Activated T-cell treated with anti-CD3 and anti-CD28 coated beads for 4 hours (primary cell): ENCODE measurements at regions not wholly inside any gene's neighbourhood (a gene's known extent, or its start where the extent isn't known, plus 50 kb on each side); places are given as distances from the start of the nearest gene placed in this dataset.

Experiments
- DNase-seq: peaks from one replicate; pipeline ENCODE4 v3.0.0-alpha.2; 2020

DNA sequence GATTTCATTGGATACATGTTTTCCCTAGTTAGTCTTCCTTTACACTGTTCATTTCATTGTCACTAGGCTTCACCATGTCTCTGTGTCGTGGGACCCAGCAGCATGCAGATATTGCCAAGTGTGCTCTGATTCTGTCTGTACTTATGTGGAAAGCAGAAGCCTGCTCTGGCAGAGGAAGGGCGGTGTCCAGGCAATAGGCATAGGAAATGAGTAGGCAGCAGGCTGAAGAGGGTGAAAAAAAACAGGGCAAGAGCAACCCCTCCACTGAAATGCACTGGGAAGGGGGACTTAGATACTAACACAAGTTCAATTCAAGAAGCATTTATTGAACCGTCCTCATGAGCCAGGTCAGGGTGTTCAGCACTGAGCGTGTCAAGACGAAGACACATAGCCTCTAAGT is 85.2 kb upstream of the VAV3 start:
- no peak for DNase-seq

GRCh38 chr1:108049178-108049819 is 84.3 kb upstream of the VAV3 start:
- no peak for DNase-seq

DNA sequence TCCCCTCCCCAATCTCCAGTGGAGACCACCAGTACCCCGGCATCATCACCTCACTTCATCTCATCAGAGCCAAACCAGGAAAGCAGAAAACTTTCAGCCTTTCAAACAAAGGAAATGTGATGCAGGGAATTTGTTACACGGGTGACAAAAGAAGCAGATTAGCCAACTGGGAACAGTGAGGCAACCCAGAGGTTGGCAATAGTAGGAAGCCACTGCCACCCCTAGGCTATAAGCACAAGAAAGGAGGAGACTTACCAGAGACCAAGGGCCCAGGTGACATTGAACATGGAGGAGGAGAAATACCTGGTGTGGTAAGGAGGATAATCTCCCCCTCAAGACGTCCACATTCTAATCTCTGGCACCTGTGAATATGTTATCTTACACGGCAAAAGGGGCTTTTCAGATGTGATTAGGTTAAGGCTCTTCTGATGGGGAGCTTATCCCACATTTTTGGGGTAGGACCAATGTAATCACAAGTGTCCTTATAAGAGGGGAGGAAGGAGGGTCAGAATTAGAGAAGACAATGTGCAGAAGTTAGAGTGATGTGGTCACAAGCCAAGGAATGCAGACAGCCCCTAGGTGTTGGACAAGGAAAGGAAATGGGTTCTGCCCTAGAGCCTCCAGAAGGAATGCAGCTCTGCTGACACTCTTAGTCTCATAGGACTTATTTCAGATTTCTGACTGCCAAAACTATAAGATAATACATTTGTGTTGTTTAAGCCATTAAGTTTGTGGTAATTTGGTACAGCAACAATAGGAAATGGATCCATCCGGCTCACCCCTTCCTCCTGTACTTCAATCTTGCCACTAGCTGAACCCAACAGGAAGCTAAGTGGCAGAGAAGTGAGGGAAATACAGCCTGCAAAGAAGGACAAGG is 83.6 kb upstream of the VAV3 start:
- DNase-seq = no peak

GRCh38 chr1:108047085-108047484 is 82.1 kb upstream of the VAV3 start:
- no peak for DNase-seq

DNA sequence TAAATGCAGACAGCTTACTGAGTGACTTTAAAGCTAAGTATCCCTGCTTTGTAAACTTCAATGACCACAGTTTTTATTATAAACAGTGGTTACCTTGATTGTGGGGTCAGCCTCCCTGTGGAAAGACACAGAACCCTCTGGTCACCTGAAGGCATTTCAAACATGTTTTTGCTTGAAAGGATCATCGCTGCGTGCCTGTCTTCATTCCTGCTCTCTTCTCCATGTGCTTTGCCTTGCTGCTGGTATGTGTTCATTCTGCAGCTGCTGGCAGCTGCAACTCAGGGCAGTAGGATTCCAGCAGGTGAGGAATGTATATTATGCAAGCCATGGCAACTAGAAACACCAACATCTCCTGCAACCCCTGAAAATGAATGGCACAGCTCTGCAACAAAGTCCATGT is 81.0 kb upstream of the VAV3 start:
- no peak for DNase-seq

GRCh38 chr1:108045460-108045859 is 80.5 kb upstream of the VAV3 start:
- DNase-seq = no peak

DNA sequence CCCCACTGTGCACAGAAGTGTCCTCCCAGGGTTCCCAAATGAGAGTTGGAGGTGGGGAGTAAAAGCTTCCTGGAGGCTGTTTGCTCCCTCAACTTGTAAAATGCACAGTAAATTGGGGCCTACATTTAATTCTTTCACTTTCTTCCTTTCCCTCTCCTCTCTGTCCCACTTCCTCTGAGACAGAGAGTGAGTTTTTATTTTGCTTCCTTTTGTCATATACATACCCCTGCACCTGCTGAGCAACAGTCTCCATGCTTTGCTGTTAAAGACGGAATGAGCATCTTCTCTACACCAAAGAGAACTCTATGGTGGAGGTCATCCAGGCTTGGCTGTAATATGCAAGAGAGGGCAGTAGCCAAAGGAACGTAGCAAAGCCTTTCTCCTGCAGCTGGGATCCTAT is 79.3 kb upstream of the VAV3 start:
- DNase-seq = no peak

- DNase-seq = no peak
Measured at GRCh38 chr1:108043707-108044106, 78.7 kb upstream of the VAV3 start.

GRCh38 chr1:108042610-108043009 is 77.6 kb upstream of the VAV3 start:
- DNase-seq = no peak

- DNase-seq = no peak
Measured at GRCh38 chr1:108041360-108042142, 76.6 kb upstream of the VAV3 start.

DNA sequence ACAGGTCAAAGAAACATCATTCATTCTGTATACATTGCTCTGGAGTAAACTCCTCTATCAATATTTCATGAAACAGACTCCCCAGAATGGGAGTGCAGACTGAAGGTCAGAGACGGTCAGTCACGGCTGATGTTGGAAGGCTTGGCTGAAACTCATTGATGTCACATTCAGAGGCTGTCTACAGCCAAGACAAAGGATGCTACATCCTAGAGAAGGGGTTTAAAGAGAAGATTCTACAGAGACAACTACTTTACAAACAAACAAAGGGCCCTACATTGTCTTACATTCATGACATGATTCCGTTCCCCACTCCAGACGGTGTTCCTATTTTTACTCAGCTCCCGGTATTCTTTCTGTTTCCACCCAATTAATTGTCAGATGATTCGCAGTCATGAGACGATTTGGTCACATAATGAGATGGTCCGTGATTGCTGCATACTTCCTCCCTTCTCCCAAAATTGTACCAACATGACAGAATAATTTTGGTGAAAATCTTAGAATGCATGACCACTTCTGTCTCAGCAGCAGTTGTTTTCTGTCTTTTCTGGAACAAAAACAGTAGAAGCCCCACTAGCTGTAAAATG is 73.8 kb upstream of the VAV3 start:
- no peak for DNase-seq

- no peak for DNase-seq
Measured at GRCh38 chr1:108036796-108037562, 72.0 kb upstream of the VAV3 start.

DNA sequence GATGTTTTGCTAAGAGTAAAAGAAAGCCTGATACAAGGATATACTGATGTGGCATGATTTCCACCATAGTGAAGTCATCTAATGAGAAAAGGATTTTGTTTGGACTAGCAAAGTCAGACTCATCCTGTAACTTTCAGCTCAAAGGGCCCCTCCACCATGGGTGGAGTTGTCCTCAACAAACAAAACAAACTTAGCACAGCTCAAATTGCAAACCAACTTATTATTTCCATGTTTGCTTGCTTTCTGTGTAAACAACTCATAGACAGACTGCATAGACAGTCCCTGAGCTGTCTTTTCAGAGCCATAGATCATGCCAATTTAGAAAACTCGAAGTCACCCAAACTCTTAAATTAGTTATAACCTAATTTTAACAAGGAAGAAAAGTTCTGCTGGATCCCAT is 69.4 kb upstream of the VAV3 start:
- no peak for DNase-seq

DNA sequence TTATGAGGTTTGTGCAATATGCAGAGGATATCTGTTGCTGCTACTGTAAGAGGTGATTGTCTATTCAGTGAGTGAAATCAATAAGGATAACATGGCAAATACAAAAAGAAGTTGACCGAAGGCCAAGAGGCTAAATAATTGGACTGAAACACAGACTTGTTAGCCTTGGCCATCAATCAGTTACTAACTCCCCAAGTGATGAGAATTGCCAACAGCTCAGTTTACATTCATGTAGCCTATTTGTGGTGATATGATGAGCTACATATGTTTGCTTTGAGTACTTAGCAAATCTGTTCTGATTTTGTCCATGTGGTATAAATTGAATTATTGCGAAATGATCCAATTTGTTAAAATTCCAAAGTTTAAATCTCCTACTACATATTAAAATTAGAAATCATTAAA is 68.6 kb upstream of the VAV3 start:
- DNase-seq = no peak

GRCh38 chr1:108028841-108029388 is 63.9 kb upstream of the VAV3 start:
- no peak for DNase-seq

DNA sequence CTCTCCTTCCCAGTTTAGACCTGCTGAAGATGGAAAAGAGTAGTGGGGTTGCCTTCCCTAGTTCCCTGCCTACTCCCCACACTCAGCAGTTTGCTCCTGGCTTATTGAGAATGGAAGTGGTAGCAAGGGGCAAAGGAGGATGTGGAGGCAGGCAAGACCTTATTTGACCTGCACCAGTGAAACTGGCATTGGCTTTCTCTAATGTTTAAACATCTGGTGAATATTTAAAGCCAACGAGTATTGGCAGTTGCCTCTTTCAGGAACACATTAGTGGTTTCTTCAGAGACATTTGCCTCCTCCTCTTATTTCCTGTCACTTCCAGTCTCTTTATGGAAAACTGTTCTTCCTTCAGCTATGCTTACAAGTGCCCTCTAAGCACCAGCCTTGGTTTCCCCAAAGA is 62.4 kb upstream of the VAV3 start:
- no peak for DNase-seq

- no peak for DNase-seq
Measured at GRCh38 chr1:108017698-108018097, 52.7 kb upstream of the VAV3 start.

GRCh38 chr1:108016451-108016920 is 51.5 kb upstream of the VAV3 start:
- no peak for DNase-seq
